A549 (cell line): ENCODE measurements at regions not wholly inside any gene's neighbourhood (a gene's known extent, or its start where the extent isn't known, plus 50 kb on each side); places are given as distances from the start of the nearest gene placed in this dataset.

Source experiments
- ATAC-seq, 2 experiments: fragments of 200-7000 bp in 1 of 2; fragments of >200 bp in 1 of 2; cut with Nextera tagmentation in 1 of 2; cut with Tn5 transposase in 1 of 2; 3 replicates each; pipeline versions ENCODE4 v1.8.0 to v1.9.1; 2018 to 2020; ENCODE audit warnings: mild to moderate bottlenecking in 1 of 2, moderate library complexity in 1 of 2
- CTCF ChIA-PET: fragments of 300-600 bp; sonication (Branson Sonifier 250); formaldehyde crosslinking; extraction: SDS; loops from one replicate; lab custom pipeline; 2021; ENCODE audit warnings: antibody characterized with exemption, inconsistent platforms; lab: Yijun Ruan, JAX
- POLR2A ChIA-PET: fragments of 350-600 bp; formaldehyde crosslinking; extraction: SDS; loops from one replicate; lab custom pipeline; 2021; ENCODE audit warnings: antibody characterized with exemption, inconsistent platforms; lab: Yijun Ruan, JAX
- DNase-seq, 2 experiments: peaks; one replicate each; pipeline versions ENCODE4 v3.0.0 to v3.0.0-alpha.2; 2011 to 2016; ENCODE audit warnings: low read depth in 1 of 2, low spot score in 1 of 2
- FAIRE-seq: peaks from 2 replicates; lab custom pipeline; 2011; peaks lifted over from hg19 to GRCh38; lab: Jason Lieb, UNC
- H3K27ac ChIP-seq, 2 experiments: fragments of >200 bp; sonication (Bioruptor Twin); formaldehyde crosslinking; 3 replicates each; pipeline ENCODE4 v1.5.1; 2016 to 2017
- H3K4me1 ChIP-seq: fragments of >200 bp; sonication (Bioruptor Twin); formaldehyde crosslinking; 3 replicates; pipeline ENCODE4 v1.6.1; 2016
- H3K4me2 ChIP-seq: fragments of >200 bp; sonication (Bioruptor Twin); formaldehyde crosslinking; 3 replicates; pipeline ENCODE4 v1.6.1; 2016
- H3K4me3 ChIP-seq: fragments of >200 bp; sonication (Bioruptor Twin); formaldehyde crosslinking; 3 replicates; pipeline ENCODE4 v1.5.1; 2016
- H3K9me3 ChIP-seq: fragments of >200 bp; sonication (Bioruptor Twin); formaldehyde crosslinking; 3 replicates; pipeline ENCODE4 v1.6.1; 2016
- CBX2 ChIP-seq: fragments of 200-600 bp; sonication (generic); IDR thresholded peaks from 2 replicates; pipeline ENCODE4 v1.6.1; 2016; ENCODE audit warnings: low read depth, mild to moderate bottlenecking, borderline replicate concordance
- CHD2 ChIP-seq: fragments of 150-350 bp; IDR thresholded peaks from 2 replicates; pipeline ENCODE4 v1.6.1; 2014; ENCODE audit warnings: low read length; ENCODE audit not compliant: partially characterized antibody
- CHD4 ChIP-seq: fragments of 200-600 bp; sonication (generic); IDR thresholded peaks from 2 replicates; pipeline ENCODE4 v1.6.1; 2016; ENCODE audit warnings: antibody characterized with exemption, mild to moderate bottlenecking, borderline replicate concordance
- EHMT2 ChIP-seq: fragments of 200-600 bp; sonication (generic); IDR thresholded peaks from 2 replicates; pipeline ENCODE4 v1.6.1; 2016; ENCODE audit warnings: antibody characterized with exemption, low read depth, mild to moderate bottlenecking, moderate library complexity
- EP300 ChIP-seq, 2 experiments: fragments of >200 bp; sonication (Bioruptor Twin); formaldehyde crosslinking; IDR thresholded peaks; 2 replicates in 1 of 2; 3 replicates in 1 of 2; pipeline ENCODE4 v1.6.1; 2016 to 2017
- ESRRA ChIP-seq: fragments of 150-350 bp; IDR thresholded peaks from 2 replicates; pipeline ENCODE4 v1.6.1; 2014; ENCODE audit warnings: mild to moderate bottlenecking, low read length, borderline replicate concordance
- FOSB ChIP-seq: fragments of 250-450 bp; sonication (Bioruptor Pico); IDR thresholded peaks from 2 replicates; pipeline ENCODE4 v1.5.0; 2020; ENCODE audit warnings: mild to moderate bottlenecking, moderate library complexity
- FOSL2 ChIP-seq, 2 experiments: fragments of 450-650 bp in 1 of 2; fragments of >200 bp in 1 of 2; sonication (Bioruptor Twin) in 1 of 2; formaldehyde crosslinking; IDR thresholded peaks; 2 replicates each; pipeline versions ENCODE4 v1.5.0 to v1.6.1; 2016 to 2020; ENCODE audit warnings: mild to moderate bottlenecking in 1 of 2, moderate library complexity in 1 of 2
- HEYL ChIP-seq: fragments of 250-450 bp; sonication (Bioruptor Pico); IDR thresholded peaks from 2 replicates; pipeline ENCODE4 v1.8.0; 2021; ENCODE audit warnings: mild to moderate bottlenecking, moderate library complexity
- KDM1A ChIP-seq: fragments of 200-600 bp; sonication (generic); IDR thresholded peaks from 2 replicates; pipeline ENCODE4 v1.6.1; 2016; ENCODE audit warnings: low read depth, mild to moderate bottlenecking
- RAD21 ChIP-seq, 2 experiments: fragments of >200 bp in 1 of 2; sonication (Bioruptor Twin) in 1 of 2; formaldehyde crosslinking in 1 of 2; IDR thresholded peaks in 1 of 2; conservative IDR thresholded peaks in 1 of 2; 2 replicates in 1 of 2; 3 replicates in 1 of 2; pipeline ENCODE4 v1.6.1; 2012 to 2018; ENCODE audit warnings: inconsistent platforms in 1 of 2
- RCOR1 ChIP-seq: fragments of 150-350 bp; IDR thresholded peaks from 2 replicates; pipeline ENCODE4 v1.6.1; 2014; ENCODE audit warnings: antibody characterized with exemption, low read length, low read depth
- RFX5 ChIP-seq: fragments of 450-650 bp; IDR thresholded peaks from 2 replicates; pipeline ENCODE4 v1.7.1; 2014; ENCODE audit warnings: antibody characterized with exemption, mild to moderate bottlenecking, moderate library complexity
- SMC3 ChIP-seq: fragments of >200 bp; sonication (Bioruptor Twin); formaldehyde crosslinking; IDR thresholded peaks from 3 replicates; pipeline ENCODE4 v1.6.1; 2018; ENCODE audit warnings: inconsistent platforms
- SREBF2 ChIP-seq: fragments of 450-650 bp; IDR thresholded peaks from 2 replicates; pipeline ENCODE4 v1.6.1; 2014; ENCODE audit warnings: mild to moderate bottlenecking, moderate library complexity
- TFCP2L1 ChIP-seq: fragments of 250-450 bp; sonication (Bioruptor Pico); IDR thresholded peaks from 2 replicates; pipeline ENCODE4 v1.5.0; 2021; ENCODE audit warnings: mild to moderate bottlenecking
- ZC3H11A ChIP-seq: fragments of 450-650 bp; IDR thresholded peaks from 2 replicates; pipeline ENCODE4 v1.6.1; 2014; ENCODE audit warnings: antibody characterized with exemption, mild to moderate bottlenecking
- ZFP36 ChIP-seq: fragments of 450-650 bp; IDR thresholded peaks from 2 replicates; pipeline ENCODE4 v1.6.1; 2014; ENCODE audit warnings: borderline replicate concordance; ENCODE audit not compliant: partially characterized antibody
- ZNF302 ChIP-seq: fragments of 250-450 bp; sonication (Bioruptor Pico); IDR thresholded peaks from 2 replicates; pipeline ENCODE4 v1.9.0; 2021; ENCODE audit warnings: inconsistent platforms, mild to moderate bottlenecking, moderate library complexity
- WGBS: methylation state at CpG from one replicate; pipeline ENCODE4 v1.1.6; 2017; ENCODE audit errors: missing lambda C conversion rate; 5-methylcytosine and 5-hydroxymethylcytosine counted together
- TF ChIP-seq, protein P1 (sequence below): fragments of >200 bp; sonication (Bioruptor Twin); formaldehyde crosslinking; IDR thresholded peaks from 3 replicates; pipeline ENCODE4 v1.5.1; 2016
- TF ChIP-seq, protein P2 (sequence below): fragments of >200 bp; sonication (Bioruptor Twin); formaldehyde crosslinking; IDR thresholded peaks from 2 replicates; pipeline ENCODE4 v1.6.1; 2016
- TF ChIP-seq, protein P3 (sequence below): IDR thresholded peaks from 2 replicates; pipeline ENCODE4 v1.6.1; 2012

DNA sequence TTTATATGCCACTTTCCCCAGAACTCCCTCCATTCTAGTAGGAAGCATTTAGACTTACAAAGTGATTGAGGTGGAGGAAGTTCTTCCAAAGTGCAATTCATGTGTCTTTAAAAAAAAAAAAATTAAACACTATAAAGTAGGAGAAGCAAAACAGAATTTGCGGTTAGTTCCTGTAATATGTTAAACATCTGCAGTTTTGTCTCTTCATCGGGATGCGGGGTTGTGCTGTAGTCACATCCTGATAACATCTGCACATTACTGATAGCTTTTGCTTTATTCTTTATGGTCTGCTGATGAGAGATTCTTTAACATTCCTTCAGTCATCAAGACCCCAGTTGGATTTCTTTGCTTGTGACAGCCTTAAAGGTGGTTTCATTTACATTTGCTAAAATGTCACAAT lies 694.3 kb downstream of the NR2F1-AS1 start:
- H3K9me3 ChIP-seq: no peaks in the 10 kb centered on the region
- WGBS: 89% methylated on average over 3 of the region's 3 CpGs
- H3K4me1 ChIP-seq: no peaks in the 10 kb centered on the region
- CTCF ChIA-PET: interaction anchor here (0.6 kb wide), 1 partner anchor 681 kb away, joined by 4 read pairs; no protein-coding TSS in a partner anchor
- ATAC-seq (no peak), FAIRE-seq (no peak), DNase-seq (no peak)
- H3K4me2 ChIP-seq: no peak overlapping the region
- no peak for TF ChIP-seq TFCP2L1
- no peak overlapping the region for H3K4me3 ChIP-seq
- POLR2A ChIA-PET: no interaction called here
- no peak overlapping the region for H3K27ac ChIP-seq

DNA sequence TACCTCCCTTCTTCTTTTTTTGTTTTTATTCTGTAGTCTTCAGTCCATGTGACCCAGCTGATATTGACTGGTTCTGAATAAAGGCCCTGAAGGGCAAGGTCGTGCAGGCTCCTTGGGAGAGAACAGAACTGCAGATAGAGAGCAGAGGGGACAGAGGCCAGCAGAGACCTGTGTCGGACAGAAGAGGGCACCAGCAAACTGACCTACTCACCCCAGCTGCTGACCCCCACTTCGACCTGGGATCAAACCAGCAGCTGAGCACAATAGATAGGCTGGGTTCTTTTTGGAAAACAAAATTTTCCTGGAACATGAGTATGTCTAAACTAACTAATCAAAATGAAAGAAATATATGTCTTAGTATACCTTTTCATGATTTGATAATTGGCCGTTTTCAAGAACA lies 695.1 kb downstream of the NR2F1-AS1 start:
- FAIRE-seq: no peak
- H3K27ac ChIP-seq: no peak overlapping the region
- no peaks in the 10 kb centered on the region for H3K9me3 ChIP-seq
- POLR2A ChIA-PET: no interaction called here
- ATAC-seq: peak in 1 of 2 experiments; percentile 56; a peak in 1 of 6 replicates
- no peak overlapping the region for H3K4me3 ChIP-seq
- H3K4me1 ChIP-seq: no peaks in the 10 kb centered on the region
- DNase-seq: peak in 1 of 2 experiments; percentile 19
- CTCF ChIA-PET: interaction anchor here (0.6 kb wide), 1 partner anchor 696 kb away, joined by 4 read pairs; no protein-coding TSS in a partner anchor
- TF ChIP-seq KDM1A (no peak), SMC3 (no peak), RFX5 (no peak), RAD21 (conservative IDR thresholded peaks at IDR 0.05 in 1 of 2, IDR thresholded peaks at IDR 0.05 in 1 of 2) (peak; percentile 36 to 55), ESRRA (no peak)
- TF ChIP-seq, protein P1, sequence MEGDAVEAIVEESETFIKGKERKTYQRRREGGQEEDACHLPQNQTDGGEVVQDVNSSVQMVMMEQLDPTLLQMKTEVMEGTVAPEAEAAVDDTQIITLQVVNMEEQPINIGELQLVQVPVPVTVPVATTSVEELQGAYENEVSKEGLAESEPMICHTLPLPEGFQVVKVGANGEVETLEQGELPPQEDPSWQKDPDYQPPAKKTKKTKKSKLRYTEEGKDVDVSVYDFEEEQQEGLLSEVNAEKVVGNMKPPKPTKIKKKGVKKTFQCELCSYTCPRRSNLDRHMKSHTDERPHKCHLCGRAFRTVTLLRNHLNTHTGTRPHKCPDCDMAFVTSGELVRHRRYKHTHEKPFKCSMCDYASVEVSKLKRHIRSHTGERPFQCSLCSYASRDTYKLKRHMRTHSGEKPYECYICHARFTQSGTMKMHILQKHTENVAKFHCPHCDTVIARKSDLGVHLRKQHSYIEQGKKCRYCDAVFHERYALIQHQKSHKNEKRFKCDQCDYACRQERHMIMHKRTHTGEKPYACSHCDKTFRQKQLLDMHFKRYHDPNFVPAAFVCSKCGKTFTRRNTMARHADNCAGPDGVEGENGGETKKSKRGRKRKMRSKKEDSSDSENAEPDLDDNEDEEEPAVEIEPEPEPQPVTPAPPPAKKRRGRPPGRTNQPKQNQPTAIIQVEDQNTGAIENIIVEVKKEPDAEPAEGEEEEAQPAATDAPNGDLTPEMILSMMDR: peak; percentile 19; the same call in 1 of the 3 replicates
- TF ChIP-seq, all 56 proteins: peak for 2
- 52% methylated on average over 4 of the region's 4 CpGs for WGBS
- no peak overlapping the region for H3K4me2 ChIP-seq

DNA sequence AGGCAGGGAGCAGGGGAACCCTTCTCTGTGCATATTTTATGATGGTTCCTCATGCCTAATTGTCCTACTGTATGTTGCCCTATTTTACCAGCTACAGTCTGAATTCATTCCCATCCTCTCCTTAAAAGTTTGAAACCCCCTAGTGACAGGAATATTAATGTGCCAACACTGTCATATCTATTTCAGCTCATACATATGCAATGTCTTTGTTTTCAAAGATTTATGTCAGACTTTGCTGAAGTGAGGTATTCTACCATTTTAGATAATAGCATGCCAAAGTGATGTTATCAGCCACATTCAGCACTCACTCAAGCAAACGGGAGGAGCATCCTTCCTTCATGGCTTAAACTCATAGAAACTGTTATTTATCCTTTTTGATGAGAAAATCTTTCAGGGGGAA lies 696.5 kb downstream of the NR2F1-AS1 start:
- POLR2A ChIA-PET: no interaction called here
- Histone ChIP-seq H3K4me3 (no peak overlapping the region), H3K4me2 (no peak overlapping the region)
- no peak for TF ChIP-seq EHMT2
- no peak for TF ChIP-seq CBX2
- no peak for TF ChIP-seq FOSB (CRISPR knock-in tag)
- no peak for TF ChIP-seq ZNF302
- TF ChIP-seq ESRRA: no peak
- no peak for TF ChIP-seq ZFP36
- no peak for TF ChIP-seq RCOR1
- no peak for TF ChIP-seq CHD4
- TF ChIP-seq SREBF2: no peak
- TF ChIP-seq, protein P2, sequence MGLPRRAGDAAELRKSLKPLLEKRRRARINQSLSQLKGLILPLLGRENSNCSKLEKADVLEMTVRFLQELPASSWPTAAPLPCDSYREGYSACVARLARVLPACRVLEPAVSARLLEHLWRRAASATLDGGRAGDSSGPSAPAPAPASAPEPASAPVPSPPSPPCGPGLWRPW: no peak
- no peak for TF ChIP-seq CHD2
- TF ChIP-seq FOSL2 (IDR thresholded peaks at IDR 0.05): no peak
- no peak for TF ChIP-seq FOSL2 (CRISPR knock-in tag; IDR thresholded peaks at IDR 0.05)
- TF ChIP-seq, protein P3, sequence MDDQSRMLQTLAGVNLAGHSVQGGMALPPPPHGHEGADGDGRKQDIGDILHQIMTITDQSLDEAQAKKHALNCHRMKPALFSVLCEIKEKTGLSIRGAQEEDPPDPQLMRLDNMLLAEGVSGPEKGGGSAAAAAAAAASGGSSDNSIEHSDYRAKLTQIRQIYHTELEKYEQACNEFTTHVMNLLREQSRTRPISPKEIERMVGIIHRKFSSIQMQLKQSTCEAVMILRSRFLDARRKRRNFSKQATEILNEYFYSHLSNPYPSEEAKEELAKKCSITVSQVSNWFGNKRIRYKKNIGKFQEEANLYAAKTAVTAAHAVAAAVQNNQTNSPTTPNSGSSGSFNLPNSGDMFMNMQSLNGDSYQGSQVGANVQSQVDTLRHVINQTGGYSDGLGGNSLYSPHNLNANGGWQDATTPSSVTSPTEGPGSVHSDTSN: no peak
- TF ChIP-seq ZC3H11A: no peak
- TF ChIP-seq SMC3: no peak
- no peak for TF ChIP-seq EP300 (IDR thresholded peaks at IDR 0.05)
- no peak for TF ChIP-seq HEYL (CRISPR knock-in tag)
- TF ChIP-seq, all 56 proteins: peak for 0
- FAIRE-seq (no peak), ATAC-seq (no peak), DNase-seq (no peak)
- WGBS: 27% methylated on average over 1 of the region's 1 CpG
- Histone ChIP-seq H3K9me3 (no peaks in the 10 kb centered on the region), H3K4me1 (no peaks in the 10 kb centered on the region), H3K27ac (no peak overlapping the region)
- CTCF ChIA-PET: interaction anchor here (0.7 kb wide), 1 partner anchor 23 kb away, joined by 4 read pairs; no protein-coding TSS in a partner anchor
